Neuronal stem cell (in vitro differentiated cells): ENCODE measurements at regions not wholly inside any gene's neighbourhood (a gene's known extent, or its start where the extent isn't known, plus 50 kb on each side); places are given as distances from the start of the nearest gene placed in this dataset.

Experiments used
- DNase-seq: peaks from one replicate; pipeline ENCODE4 v3.0.0-alpha.2; 2013; ENCODE audit warnings: low spot score
- H2AFZ ChIP-seq: one replicate; pipeline ENCODE4 v1.6.1; 2013; ENCODE audit warnings: mild to moderate bottlenecking, low read length, inconsistent platforms
- H2AK5ac ChIP-seq: 2 replicates; pipeline ENCODE4 v1.6.1; 2013; ENCODE audit warnings: low read depth, mild to moderate bottlenecking, inconsistent platforms, low read length, moderate library complexity, mixed read lengths
- H2BK120ac ChIP-seq: 2 replicates; pipeline ENCODE4 v1.6.1; 2013; ENCODE audit warnings: low read depth, mild to moderate bottlenecking, inconsistent platforms, low read length, moderate library complexity, mixed read lengths
- H2BK12ac ChIP-seq: one replicate; pipeline ENCODE4 v1.6.1; 2013; ENCODE audit warnings: low read length, inconsistent platforms
- H2BK15ac ChIP-seq: 2 replicates; pipeline ENCODE4 v1.6.1; 2013; ENCODE audit warnings: mild to moderate bottlenecking, low read length, inconsistent platforms, mixed read lengths
- H2BK5ac ChIP-seq: one replicate; pipeline ENCODE4 v1.6.1; 2013; ENCODE audit warnings: inconsistent platforms, mild to moderate bottlenecking, low read length, moderate library complexity
- H3K14ac ChIP-seq: one replicate; pipeline ENCODE4 v1.6.1; 2013; ENCODE audit warnings: low read length, inconsistent platforms
- H3K18ac ChIP-seq: 2 replicates; pipeline ENCODE4 v1.6.1; 2013; ENCODE audit warnings: low read length, inconsistent platforms
- H3K23ac ChIP-seq: 2 replicates; pipeline ENCODE4 v1.6.1; 2013; ENCODE audit warnings: low read depth, mild to moderate bottlenecking, mixed read lengths, low read length, inconsistent platforms; ENCODE audit not compliant: poor library complexity
- H3K27ac ChIP-seq: replicated peaks from 3 replicates; pipeline ENCODE4 v1.5.1; 2013; ENCODE audit warnings: low read length, inconsistent platforms
- H3K27me3 ChIP-seq, 3 experiments: 2 replicates each; pipeline ENCODE4 v1.6.1; 2013; ENCODE audit warnings: low read length in 3 of 3, mild to moderate bottlenecking in 2 of 3, inconsistent platforms in 1 of 3, low read depth in 1 of 3, mixed read lengths in 1 of 3, moderate library complexity in 1 of 3; ENCODE audit not compliant: control insufficient read depth in 3 of 3, insufficient read depth in 3 of 3
- H3K36me3 ChIP-seq, 2 donors: replicated peaks in 1 of 2; 2 replicates each; pipeline ENCODE4 v1.6.1; 2013; ENCODE audit warnings: low read length in 2 of 2; ENCODE audit not compliant: control insufficient read depth in 2 of 2, insufficient read depth in 2 of 2
- H3K4ac ChIP-seq: 2 replicates; pipeline ENCODE4 v1.6.1; 2013; ENCODE audit warnings: inconsistent platforms, mild to moderate bottlenecking, low read length, moderate library complexity
- H3K4me1 ChIP-seq, 2 donors: 1 replicate in 1 of 2; 2 replicates in 1 of 2; pipeline ENCODE4 v1.6.1; 2013; ENCODE audit warnings: low read length in 2 of 2, low read depth in 1 of 2; ENCODE audit not compliant: control insufficient read depth in 2 of 2, insufficient read depth in 1 of 2
- H3K4me2 ChIP-seq: one replicate; pipeline ENCODE4 v1.6.1; 2013; ENCODE audit warnings: mild to moderate bottlenecking, low read length, inconsistent platforms; ENCODE audit not compliant: insufficient read depth, poor library complexity, severe bottlenecking
- H3K4me3 ChIP-seq, 2 donors: 2 replicates each; pipeline ENCODE4 v1.5.1; 2013; ENCODE audit warnings: low read length in 2 of 2, mild to moderate bottlenecking in 2 of 2, inconsistent platforms in 1 of 2, moderate library complexity in 1 of 2
- H3K79me1 ChIP-seq: one replicate; pipeline ENCODE4 v1.6.1; 2013; ENCODE audit warnings: low read depth, mild to moderate bottlenecking, inconsistent platforms, low read length, moderate library complexity
- H3K9ac ChIP-seq: one replicate; pipeline ENCODE4 v1.6.1; 2013; ENCODE audit warnings: mild to moderate bottlenecking, low read depth, low read length, inconsistent platforms; ENCODE audit not compliant: poor library complexity
- H3K9me3 ChIP-seq, 2 donors: replicated peaks in 1 of 2; 2 replicates each; pipeline versions ENCODE3 to v1.6.1; 2013; ENCODE audit warnings: low read length in 2 of 2, mild to moderate bottlenecking in 2 of 2, inconsistent platforms in 1 of 2, low read depth in 1 of 2, mixed read lengths in 1 of 2, moderate library complexity in 1 of 2; ENCODE audit not compliant: control insufficient read depth in 2 of 2, insufficient read depth in 1 of 2
- H4K8ac ChIP-seq: one replicate; pipeline ENCODE4 v1.6.1; 2013; ENCODE audit warnings: low read depth, mild to moderate bottlenecking, inconsistent platforms, low read length, moderate library complexity
- H4K91ac ChIP-seq: one replicate; pipeline ENCODE4 v1.6.1; 2013; ENCODE audit warnings: low read length, low read depth, mild to moderate bottlenecking, inconsistent platforms; ENCODE audit not compliant: poor library complexity
- WGBS, 2 donors: extraction: QIAGEN DNeasy Blood & Tissue Kit; methylation state at CpG; one replicate each; pipeline ENCODE4 v1.1.7; 2013; ENCODE audit warnings: missing lambda C conversion rate in 2 of 2, mixed read lengths in 1 of 2; ENCODE audit not compliant: insufficient read length in 2 of 2, insufficient replicate concordance in 1 of 2; ENCODE audit errors: extremely low coverage in 2 of 2; 5-methylcytosine and 5-hydroxymethylcytosine counted together

DNA sequence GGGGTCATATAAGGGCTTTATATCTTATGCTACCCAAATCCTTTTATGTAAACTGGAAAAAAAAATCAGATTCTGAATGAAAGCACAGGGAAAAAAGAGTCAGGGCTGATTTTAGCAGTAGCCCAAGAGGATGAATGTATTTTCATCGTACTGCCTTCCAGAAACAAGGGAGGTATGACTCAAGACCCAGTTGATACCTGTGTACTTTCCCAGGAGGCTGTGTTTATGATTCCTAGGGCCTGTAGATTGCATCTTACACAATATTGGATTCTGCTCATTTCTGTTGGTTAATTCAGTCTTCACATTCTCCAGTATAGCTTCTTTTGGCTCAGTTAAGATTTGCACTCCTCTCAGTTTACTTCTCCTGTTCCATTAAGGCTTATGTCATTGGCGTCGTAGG lies 127.9 kb upstream of the LIMCH1 start:
- Histone ChIP-seq H3K4ac (no peak overlapping the region), H3K9ac (no peak overlapping the region), H3K9me3 (no peaks in the 10 kb centered on the region), H3K4me1 (peaks cover 0 to 6% of the 10 kb centered on the region in 2 donors), H2BK15ac (no peak overlapping the region), H3K4me3 (no peak overlapping the region), H3K27ac (no peak overlapping the region), H4K8ac (no peak overlapping the region), H2BK120ac (no peak overlapping the region), H3K79me1 (no peaks in the 10 kb centered on the region), H3K14ac (no peak overlapping the region), H3K18ac (no peak overlapping the region), H3K36me3 (no peaks in the 10 kb centered on the region), H2BK5ac (no peak overlapping the region), H3K4me2 (no peak overlapping the region), H2AFZ (no peak overlapping the region), H4K91ac (no peak overlapping the region), H2AK5ac (no peak overlapping the region), H3K27me3 (no peaks in the 10 kb centered on the region), H3K23ac (no peak overlapping the region), H2BK12ac (no peak overlapping the region)
- no peak for DNase-seq
- WGBS, 2 donors: no CpG with 5 or more reads among the region's 3 CpGs

DNA sequence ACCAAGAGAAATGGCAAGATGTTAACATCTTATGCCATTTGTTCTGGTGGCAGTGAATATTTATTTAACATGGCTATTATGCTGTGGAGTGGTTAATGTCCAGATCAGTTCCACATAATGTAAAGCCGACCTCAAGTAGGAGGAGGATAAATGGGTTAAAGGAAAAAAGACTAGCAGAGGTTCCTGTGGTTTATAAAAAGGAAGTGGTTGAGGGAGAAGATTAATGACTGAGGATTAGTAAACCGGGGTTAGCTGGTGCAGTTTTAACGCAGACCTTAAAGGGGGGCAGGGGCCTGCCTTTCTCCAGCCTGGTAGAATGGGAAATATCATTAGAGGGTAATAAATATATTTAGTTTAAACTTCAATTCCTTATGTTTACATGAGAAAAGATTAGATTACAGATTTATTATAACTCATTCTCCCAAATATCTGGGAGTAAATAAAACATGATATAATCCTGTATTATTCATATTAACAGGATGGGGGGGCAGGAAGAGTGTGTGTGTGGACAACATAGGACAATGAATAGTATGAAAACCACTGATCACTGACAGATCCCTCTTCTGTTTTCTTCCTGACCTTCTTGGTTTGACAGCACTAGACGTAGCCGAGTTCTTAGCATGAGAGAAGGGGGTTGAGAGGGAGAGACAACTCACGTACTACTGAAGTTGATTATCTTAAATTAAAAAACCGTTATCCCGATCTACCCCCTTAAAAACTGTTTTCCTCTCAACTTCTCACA lies 124.1 kb upstream of the LIMCH1 start:
- no peak for DNase-seq
- no peak overlapping the region for H3K23ac ChIP-seq
- H3K4me3 ChIP-seq: no peak overlapping the region

DNA sequence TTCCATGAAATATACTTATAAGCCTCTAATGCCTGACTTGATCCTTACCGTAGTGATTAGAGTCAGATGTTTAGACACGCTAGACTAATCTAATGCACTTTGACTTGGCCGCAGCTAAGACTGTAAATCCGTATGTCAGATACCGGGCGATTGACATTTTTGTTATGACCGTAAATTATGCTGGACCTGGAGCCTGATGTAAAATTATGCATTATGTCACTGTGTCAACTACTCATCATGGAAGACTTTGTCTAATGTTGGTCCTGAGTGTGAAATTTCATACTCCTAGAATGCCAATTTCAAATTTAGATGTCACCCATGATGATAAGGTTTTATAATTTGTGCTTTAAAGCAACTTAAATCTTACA lies 123.6 kb upstream of the LIMCH1 start:
- WGBS, 2 donors: no CpG with 5 or more reads among the region's 7 CpGs

More for the DNA sequence above, 124.1 kb upstream of the LIMCH1 start:
- no peak overlapping the region for H3K4ac ChIP-seq
- no peaks in the 10 kb centered on the region for H3K79me1 ChIP-seq
- no peak overlapping the region for H2AK5ac ChIP-seq
- no peak overlapping the region for H3K14ac ChIP-seq
- no peak overlapping the region for H2AFZ ChIP-seq
- 100% methylated on average over 2 of the region's 8 CpGs; no CpG with 5 or more reads in 1 of the 2 donors for WGBS, 2 donors
- H3K18ac ChIP-seq: no peak overlapping the region
- no peak overlapping the region for H3K27ac ChIP-seq
- H3K4me2 ChIP-seq: no peak overlapping the region
- no peaks in the 10 kb centered on the region for H3K36me3 ChIP-seq
- H4K91ac ChIP-seq: no peak overlapping the region
- H4K8ac ChIP-seq: no peak overlapping the region
- H2BK15ac ChIP-seq: no peak overlapping the region
- H3K9me3 ChIP-seq: no peaks in the 10 kb centered on the region
- peaks cover 7 to 10% of the 10 kb centered on the region in 2 donors for H3K4me1 ChIP-seq
- H2BK120ac ChIP-seq: no peak overlapping the region
- H2BK5ac ChIP-seq: no peak overlapping the region
- no peak overlapping the region for H3K9ac ChIP-seq
- H3K27me3 ChIP-seq: no peaks in the 10 kb centered on the region
- no peak overlapping the region for H2BK12ac ChIP-seq

DNA sequence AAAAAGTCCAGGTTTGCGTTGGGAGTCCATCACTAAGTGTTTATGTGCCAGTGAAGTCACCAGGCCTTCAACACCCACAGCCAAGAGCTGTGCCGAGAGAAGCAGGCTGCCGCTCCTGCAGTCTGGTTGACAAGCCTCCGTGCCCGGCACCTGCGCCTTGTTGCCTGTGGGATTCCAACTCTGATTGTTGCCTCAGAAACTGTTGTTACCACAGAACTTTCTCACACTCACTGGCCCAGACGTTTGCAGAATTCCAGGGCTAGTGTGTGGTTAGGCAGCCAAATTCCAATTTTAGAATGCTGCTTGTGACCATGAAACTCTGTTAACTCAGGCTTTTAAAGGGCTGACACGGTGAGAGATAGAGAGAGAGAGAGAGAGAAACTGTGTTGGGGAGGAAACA lies 119.5 kb upstream of the LIMCH1 start:
- Histone ChIP-seq H2BK5ac (no peak overlapping the region), H3K18ac (no peak overlapping the region), H2AK5ac (no peak overlapping the region), H3K36me3 (no peaks in the 10 kb centered on the region), H3K9ac (no peak overlapping the region), H3K9me3 (no peaks in the 10 kb centered on the region), H3K27ac (no peak overlapping the region), H3K4ac (no peak overlapping the region), H3K27me3 (no peaks in the 10 kb centered on the region), H3K4me2 (no peak overlapping the region), H3K79me1 (no peaks in the 10 kb centered on the region), H2BK15ac (no peak overlapping the region), H2BK120ac (no peak overlapping the region), H3K14ac (no peak overlapping the region), H2BK12ac (no peak overlapping the region), H4K91ac (no peak overlapping the region), H3K4me1 (peaks cover 4 to 8% of the 10 kb centered on the region in 2 donors), H3K4me3 (no peak overlapping the region), H4K8ac (no peak overlapping the region), H3K23ac (no peak overlapping the region), H2AFZ (peak overlapping the region; percentile 15)
- no peak for DNase-seq
- WGBS, 2 donors: no CpG with 5 or more reads among the region's 8 CpGs

More for the DNA sequence above, 123.6 kb upstream of the LIMCH1 start:
- Histone ChIP-seq H2BK5ac (no peak overlapping the region), H2BK120ac (no peak overlapping the region), H3K9ac (no peak overlapping the region), H2AK5ac (no peak overlapping the region), H2AFZ (no peak overlapping the region), H3K23ac (no peak overlapping the region), H3K18ac (no peak overlapping the region), H3K36me3 (no peaks in the 10 kb centered on the region), H3K27me3 (no peaks in the 10 kb centered on the region), H3K27ac (no peak overlapping the region), H2BK12ac (no peak overlapping the region), H3K14ac (no peak overlapping the region), H3K4me2 (no peak overlapping the region), H2BK15ac (no peak overlapping the region), H3K9me3 (no peaks in the 10 kb centered on the region), H3K79me1 (no peaks in the 10 kb centered on the region), H3K4me3 (no peak overlapping the region), H3K4ac (no peak overlapping the region), H4K8ac (no peak overlapping the region), H3K4me1 (peaks cover 8 to 10% of the 10 kb centered on the region in 2 donors), H4K91ac (no peak overlapping the region)
- DNase-seq: no peak
